Activated CD4-positive, alpha-beta T cell treated with anti-CD3 and anti-CD28 coated beads, Interleukin-2, amount 50 U/mL, for 16 hours (primary cell): ENCODE measurements at regions not wholly inside any gene's neighbourhood (a gene's known extent, or its start where the extent isn't known, plus 50 kb on each side); places are given as distances from the start of the nearest gene placed in this dataset.
"Not testable (repeated sequence)": the region's sequence is repeated elsewhere in the genome, so short reads cannot be mapped to it uniquely, and the experiment has no call there.

Experiments
- DNase-seq: peaks from one replicate; pipeline ENCODE4 v3.0.0-alpha.2; 2020

DNA sequence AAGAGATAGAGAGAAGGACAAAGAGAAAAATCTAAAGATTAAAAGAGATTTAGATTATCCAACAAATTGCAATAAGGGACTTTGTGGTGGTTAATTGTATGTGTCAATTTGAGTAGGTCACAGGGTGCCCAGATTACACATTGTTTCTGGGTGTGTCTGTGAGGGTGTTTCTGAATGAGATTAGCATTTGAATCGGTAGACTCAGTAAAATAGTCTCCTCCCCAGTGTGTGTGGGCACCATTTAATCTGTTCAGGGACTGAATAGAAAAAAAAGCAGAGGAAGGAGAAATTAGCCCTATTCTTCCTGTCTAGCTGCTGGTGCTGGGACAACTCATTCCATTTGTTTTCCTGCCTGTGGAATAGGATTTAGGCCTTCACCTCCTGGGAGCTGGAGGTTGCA is 339.8 kb upstream of the EPHA4 start:
- DNase-seq, result no peak

- DNase-seq, result no peak
Observed at GRCh38 chr2:221911321-221911720, 339.2 kb upstream of the EPHA4 start.

DNA sequence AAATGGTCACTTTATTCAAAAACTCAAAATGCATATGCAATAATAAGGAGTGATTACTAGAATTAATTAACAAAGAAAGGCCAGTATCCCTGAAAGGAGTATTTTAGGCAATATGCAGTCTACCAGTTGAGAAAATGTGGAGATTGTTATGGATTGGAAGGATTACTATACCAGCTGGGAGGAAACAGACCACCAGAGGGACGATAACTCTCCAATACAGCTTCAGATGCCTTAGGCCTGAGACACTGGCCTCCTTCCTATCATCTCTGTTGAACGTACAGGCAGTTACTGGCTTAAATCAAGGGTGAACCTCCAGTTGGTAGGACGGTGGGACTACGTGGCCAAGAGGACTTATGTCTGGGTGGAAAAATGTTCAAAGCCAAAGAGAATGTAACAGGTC is 336.4 kb upstream of the EPHA4 start:
- DNase-seq, result no peak

DNA sequence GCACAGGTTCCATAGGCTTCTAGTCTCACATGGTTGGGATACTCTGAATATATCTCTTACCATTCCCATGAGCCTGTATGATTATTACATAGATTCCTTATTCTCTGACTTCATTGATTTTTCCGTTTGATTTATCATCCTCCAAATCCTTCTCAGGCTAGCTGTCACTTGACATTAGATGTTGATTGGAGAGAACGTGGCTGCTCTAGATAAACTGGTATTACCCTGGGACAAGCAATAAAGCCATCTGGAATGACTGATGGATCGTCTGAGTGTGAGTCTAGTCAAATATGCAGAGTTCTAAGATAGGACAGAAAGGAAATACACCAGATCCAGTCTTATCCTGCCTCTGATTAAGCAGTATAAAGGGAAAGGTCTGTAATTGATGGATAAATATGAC is 325.6 kb upstream of the EPHA4 start:
- DNase-seq, result no peak

GRCh38 chr2:221896505-221897151 is 324.5 kb upstream of the EPHA4 start:
- DNase-seq, result no peak

- no peak for DNase-seq
Observed at GRCh38 chr2:221895366-221896121, 323.4 kb upstream of the EPHA4 start.

DNA sequence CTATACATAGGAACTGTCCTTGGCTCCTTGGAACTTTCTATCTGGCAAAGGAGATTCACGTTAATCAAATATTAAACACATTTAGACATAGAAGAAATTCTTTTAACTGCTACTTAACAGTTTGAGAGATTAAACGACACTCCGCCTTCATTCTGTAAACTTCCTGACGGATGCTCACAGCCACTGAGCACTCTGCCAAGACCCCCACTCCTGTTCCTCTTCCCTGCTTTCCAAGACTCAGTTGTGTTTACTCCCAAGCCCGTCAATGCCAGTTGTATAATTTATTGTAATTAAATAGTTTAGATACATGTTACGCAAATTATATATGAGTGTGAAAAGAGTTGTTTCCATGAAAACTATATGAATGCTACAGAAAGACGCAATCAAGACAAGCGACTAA is 321.4 kb upstream of the EPHA4 start:
- no peak for DNase-seq

DNA sequence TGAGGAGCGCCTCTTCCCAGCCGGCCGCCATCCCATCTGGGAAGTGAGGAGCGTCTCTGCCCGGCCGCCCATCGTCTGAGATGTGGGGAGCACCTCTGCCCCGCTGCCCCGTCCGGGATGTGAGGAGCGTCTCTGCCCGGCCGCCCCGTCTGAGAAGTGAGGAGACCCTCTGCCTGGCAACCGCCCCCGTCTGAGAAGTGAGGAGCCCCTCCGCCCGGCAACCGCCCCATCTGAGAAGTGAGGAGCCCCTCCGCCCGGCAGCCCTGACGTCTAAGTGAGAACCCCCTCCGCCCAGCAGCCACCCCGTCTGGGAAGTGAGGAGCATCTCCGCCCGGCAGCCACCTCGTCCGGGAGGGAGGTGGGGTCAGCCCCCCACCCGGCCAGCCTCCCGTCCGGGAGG is 319.9 kb upstream of the EPHA4 start:
- DNase-seq, result not testable (repeated sequence)

DNA sequence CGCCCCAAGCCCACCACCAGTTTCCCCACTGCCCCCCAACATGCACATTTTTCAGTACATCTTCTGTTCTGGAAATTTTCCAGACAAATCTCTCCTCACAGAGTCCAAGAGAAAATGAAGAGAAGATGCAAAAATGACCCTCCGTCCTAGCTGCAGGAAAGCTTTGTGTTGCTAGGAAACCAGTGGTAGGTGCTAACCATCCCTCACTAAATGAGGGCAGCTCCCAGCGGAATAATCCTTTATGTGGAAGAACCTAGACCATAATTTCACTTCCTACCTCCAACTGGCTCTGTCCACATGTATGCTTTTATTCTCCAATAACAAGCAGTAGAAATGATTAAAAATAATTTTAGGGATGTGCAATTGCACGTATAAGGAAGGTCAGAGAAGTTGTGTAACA is 311.9 kb upstream of the EPHA4 start:
- DNase-seq, result no peak

GRCh38 chr2:221876016-221876415 is 303.9 kb upstream of the EPHA4 start:
- no peak for DNase-seq

GRCh38 chr2:221874444-221874843 is 302.3 kb upstream of the EPHA4 start:
- no peak for DNase-seq

DNA sequence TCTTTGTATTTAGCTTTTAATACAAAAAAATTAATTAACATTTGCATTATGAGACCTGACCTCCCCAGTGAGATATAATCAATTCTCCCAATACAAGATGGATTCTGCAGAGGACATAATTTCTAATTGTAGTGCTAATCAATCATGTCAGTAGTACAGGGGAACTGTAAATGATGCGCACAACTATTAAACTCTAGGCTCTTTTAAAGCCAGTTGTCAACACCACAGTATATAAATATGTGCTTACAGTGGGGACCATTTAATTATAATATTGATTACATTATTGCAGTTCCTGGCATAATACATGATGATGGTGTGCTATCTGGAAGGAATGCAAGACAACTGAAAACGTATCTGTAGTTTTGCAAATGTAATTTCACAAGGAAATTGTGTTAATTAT is 285.6 kb upstream of the EPHA4 start:
- no peak for DNase-seq

DNA sequence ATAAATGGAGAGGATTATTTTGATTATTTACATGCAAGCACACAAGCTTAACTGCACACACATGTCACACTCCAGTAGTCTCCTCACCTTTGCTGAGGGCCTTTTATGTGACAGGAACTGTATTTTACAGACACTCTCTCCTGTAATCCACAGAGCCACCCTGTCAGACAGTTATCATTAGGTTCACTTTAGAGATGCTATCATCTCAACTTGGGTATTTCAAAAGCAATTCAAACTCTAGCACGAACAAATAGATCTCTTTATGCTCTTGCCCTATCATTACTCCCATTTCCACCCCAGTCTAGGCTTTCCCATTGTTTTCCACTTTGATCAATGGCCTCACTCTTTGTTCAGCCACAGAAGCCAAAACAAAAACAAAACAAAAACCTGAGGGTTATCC is 281.2 kb upstream of the EPHA4 start:
- no peak for DNase-seq

GRCh38 chr2:221851531-221852045 is 279.5 kb upstream of the EPHA4 start:
- no peak for DNase-seq

DNA sequence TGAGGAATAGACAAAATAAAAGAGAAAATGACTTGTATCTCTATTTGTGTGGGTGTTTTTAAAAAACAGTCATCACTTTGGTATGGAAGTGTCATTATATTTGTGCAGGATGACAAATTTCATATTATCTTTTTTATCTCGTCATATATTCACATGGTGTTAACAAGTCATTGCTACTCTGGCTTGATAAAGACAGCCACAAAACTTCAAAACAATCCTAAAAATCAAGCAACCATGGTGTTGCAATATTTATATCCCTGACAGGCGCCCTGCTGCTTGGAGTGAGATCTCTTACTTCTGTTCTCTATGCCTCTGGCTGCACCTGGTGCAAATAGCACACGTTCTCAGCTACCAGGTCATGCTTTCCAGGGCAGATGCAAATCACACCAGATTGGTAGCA is 278.0 kb upstream of the EPHA4 start:
- DNase-seq, result no peak

DNA sequence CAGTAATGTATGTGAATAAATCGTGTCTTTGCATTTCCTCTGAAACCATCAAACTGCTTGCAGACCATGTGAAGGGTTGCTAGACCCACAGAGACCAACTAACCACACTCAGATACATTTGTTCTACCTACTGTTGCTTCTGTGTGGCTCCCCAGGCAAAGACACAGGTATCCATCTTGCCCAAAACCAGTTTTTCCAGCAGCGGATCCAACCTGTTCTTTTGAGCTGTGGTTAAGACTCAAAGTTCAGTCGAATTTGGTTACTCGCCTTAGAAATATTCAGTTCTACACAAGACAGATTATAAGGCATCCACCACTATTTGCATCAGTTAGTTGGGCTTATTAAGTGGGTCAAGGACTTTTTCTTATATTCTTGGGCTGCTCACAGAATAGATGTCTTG is 276.2 kb upstream of the EPHA4 start:
- DNase-seq, result no peak

- DNase-seq, result no peak
Observed at GRCh38 chr2:221845021-221845365, 272.9 kb upstream of the EPHA4 start.

DNA sequence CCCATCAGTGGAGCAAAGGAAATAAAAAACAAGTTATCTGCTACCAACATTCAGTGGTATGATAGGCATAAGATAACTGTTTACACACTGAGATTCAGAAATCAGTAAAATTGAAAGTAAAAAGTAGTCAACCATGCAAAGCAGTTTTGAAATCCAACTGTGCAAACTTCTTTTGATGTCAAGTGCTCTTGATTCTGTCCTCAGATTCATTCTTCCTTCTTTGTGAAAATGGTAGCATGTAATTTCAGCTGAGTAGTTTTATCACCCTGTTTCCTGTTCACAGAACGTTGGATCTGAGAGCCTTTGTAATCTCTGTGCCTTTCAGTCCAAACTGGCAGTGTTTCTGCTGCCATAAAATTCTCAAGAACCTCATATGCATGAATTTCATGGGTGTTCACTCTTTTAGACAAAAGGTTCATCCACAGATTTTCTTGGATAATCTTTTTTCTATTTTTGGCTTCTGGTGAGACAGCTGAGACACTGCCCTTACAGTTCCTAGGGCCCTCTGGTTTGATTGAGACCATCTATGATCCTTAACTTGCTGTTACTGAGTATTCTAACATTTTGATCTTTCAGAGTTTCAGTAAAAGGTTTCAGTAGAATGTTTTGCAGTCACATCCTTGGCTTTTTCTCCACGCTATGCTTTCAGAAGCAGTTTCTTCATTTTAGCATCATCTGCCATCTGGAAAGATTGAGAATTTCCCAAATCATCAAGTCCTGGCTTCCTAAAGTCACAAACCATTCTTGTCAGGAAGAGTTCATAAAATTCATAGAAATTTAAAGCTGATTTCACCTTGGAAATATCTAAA is 272.3 kb upstream of the EPHA4 start:
- no peak for DNase-seq

DNA sequence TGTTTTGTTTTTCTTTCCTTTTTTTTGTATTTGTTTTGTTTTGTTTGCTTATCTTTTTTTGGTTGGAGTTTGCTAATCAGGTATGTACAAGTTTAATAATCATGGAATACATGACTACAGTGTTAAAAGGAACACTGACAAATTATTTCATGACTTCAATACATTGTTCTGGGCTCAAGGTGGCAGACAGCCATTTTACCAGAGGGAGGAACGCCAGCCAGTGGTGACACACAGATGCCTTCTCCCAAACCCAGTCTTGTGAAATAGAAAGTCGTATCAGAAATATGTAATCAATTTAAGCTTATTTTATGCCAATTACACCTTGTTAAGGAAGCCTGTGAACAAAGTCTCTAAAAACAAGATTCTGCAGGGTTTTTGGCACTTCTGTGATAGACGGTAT is 264.0 kb upstream of the EPHA4 start:
- no peak for DNase-seq

DNA sequence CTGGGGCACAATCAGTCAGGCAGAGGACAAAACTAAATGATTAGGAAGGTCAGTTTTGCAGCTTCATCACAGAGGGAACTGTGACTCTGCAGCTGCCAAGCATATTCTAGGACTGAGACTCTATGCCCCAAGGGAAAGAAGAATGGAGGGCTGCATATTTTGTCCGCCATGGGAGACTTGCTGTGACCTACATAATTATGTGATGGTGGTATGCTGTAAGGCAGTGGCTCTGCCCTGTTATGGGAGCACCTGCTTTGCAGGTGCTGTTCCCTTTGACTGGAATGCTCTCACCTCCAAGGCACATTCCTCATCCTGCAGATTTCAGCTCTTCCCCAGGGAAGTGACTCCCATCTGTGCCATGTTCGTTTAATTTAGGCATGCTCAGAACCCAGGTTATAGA is 261.9 kb upstream of the EPHA4 start:
- no peak for DNase-seq

DNA sequence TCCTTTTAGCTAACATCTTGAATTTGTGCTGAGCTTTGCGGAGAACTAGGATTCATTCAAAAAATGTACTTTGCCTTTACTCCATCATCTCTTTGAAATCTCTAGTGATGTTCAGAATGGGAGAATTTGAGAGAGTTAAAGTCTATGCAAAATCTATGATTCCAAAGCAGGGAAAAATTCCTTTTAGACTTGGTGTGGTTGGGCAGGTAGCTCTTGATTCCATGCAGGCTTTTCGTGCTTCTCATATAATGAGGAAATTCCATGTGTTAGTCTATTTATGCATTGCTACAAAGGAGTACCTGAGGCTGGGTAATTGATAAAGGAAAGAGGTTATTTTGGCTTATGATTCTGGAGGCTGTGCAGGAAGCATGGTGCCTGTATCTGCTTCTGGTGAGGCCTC is 258.9 kb upstream of the EPHA4 start:
- no peak for DNase-seq

DNA sequence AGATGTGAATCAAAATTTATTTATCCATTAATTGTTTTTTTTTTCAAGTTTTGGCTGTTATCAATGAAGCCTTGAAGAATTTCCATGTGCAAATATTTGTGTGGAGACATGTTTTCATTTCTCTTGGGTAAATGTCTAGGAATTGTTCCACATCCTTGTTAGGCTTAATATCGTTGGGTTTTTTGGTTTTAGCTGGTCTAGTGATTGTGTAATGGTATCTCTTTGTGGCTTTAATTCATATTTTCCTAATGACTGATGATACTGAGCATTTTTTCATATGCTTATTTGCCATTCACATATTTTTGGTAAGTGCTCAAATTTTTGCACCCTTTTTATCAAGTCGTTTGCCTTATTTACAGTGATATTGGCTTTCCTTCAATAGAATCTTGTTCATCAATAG is 250.3 kb upstream of the EPHA4 start:
- no peak for DNase-seq

DNA sequence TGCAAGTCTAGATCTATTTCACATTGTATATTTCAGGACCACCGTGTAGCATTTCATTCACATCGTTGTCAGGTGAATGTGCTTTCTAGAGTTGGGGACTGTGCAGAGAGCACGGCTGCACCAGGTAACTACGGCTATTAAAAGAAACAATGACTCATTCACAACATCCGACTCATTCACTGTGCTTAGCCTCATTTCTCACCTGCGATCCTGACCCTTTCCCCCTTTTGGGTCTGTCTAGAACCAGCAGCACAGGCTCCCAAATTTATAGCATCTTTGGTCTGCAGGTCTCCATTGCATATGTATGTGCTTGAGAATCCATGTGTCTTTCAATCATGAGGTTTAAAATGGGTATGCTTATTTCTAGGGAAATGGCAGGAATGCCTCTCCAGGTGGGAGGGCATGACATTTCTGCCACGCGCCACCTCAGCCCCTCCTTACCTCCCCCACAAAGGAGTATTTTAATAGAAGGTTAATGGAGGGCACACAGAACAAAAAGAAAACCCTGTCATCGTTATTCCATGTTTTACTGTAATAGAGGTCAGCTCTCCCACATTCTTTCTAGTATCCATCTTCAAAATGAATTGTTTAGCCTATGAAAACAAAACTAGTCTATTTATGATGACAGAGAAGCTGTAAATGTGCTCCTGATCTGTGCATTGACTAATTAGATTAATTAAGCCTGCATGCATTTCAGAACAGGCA is 246.7 kb upstream of the EPHA4 start:
- no peak for DNase-seq
